Neural cell (in vitro differentiated cells): ENCODE measurements at regions not wholly inside any gene's neighbourhood (a gene's known extent, or its start where the extent isn't known, plus 50 kb on each side); places are given as distances from the start of the nearest gene placed in this dataset.

Experiments
- EP300 ChIP-seq: fragments of 450-650 bp; conservative IDR thresholded peaks from 2 replicates; pipeline ENCODE4 v1.6.1; 2014; ENCODE audit warnings: antibody characterized with exemption, mild to moderate bottlenecking, moderate library complexity; ENCODE audit not compliant: poor library complexity, severe bottlenecking
- EZH2 ChIP-seq: fragments of 200-600, 300-800 bp; shearing (Covaris generic), sonication (generic); IDR thresholded peaks from 2 replicates; pipeline ENCODE4 v1.6.1; 2014; ENCODE audit warnings: antibody characterized with exemption, low read length, borderline replicate concordance, mild to moderate bottlenecking; ENCODE audit not compliant: insufficient read depth, poor library complexity, severe bottlenecking
- POLR2AphosphoS5 ChIP-seq: IDR thresholded peaks from 2 replicates; pipeline ENCODE4 v1.6.1; 2012
- SMC3 ChIP-seq: fragments of 450-650 bp; conservative IDR thresholded peaks from 2 replicates; pipeline ENCODE4 v1.6.1; 2014; ENCODE audit warnings: antibody characterized with exemption, mild to moderate bottlenecking, moderate library complexity; ENCODE audit not compliant: poor library complexity
- TF ChIP-seq, protein P1 (sequence below): fragments of 450-650 bp; IDR thresholded peaks from 2 replicates; pipeline ENCODE4 v1.5.1; 2014; ENCODE audit warnings: antibody characterized with exemption, mild to moderate bottlenecking, moderate library complexity; ENCODE audit not compliant: poor library complexity, severe bottlenecking
- TF ChIP-seq, protein P2 (sequence below): IDR thresholded peaks from 2 replicates; pipeline ENCODE4 v1.6.1; 2012; ENCODE audit warnings: borderline replicate concordance

DNA sequence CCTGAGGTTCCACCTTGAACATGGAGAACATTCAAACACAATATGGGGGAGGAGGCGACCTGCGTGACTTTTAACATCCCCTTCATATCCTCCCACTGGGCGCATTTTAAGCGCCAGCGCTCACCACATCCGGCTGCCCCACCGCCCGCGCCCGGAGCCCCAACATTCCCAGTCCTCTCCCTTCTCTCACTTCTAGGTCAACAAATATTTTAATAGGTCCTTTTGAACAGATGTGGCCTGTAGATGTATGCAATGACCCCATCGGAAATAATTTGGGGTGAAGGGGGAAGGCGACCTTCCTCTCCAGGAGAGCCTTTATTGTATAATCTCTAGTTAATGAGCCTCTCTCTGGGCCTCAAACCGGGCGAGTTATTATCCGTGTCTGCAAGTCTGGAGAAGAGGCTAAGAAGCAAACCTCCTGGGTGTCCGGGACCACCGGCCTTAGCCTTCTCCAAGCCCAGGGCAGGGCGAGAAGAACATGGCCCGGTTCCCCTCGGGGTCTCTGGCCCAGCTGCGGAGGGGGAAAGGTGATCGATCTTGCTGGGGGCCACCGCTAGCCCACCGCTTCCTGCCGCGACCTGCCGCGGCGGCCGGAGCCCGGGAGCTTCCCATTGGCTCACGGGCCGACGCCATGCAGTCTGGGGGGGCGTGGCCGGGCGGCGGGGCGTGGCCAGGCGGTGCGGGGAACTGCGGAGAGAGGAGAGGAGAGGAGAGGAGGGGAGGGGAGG lies 83.2 kb upstream of the HMGA2 start:
- TF ChIP-seq EZH2 (no peak), EP300 (no peak), POLR2AphosphoS5 (no peak), SMC3 (no peak)
- TF ChIP-seq, protein P1, sequence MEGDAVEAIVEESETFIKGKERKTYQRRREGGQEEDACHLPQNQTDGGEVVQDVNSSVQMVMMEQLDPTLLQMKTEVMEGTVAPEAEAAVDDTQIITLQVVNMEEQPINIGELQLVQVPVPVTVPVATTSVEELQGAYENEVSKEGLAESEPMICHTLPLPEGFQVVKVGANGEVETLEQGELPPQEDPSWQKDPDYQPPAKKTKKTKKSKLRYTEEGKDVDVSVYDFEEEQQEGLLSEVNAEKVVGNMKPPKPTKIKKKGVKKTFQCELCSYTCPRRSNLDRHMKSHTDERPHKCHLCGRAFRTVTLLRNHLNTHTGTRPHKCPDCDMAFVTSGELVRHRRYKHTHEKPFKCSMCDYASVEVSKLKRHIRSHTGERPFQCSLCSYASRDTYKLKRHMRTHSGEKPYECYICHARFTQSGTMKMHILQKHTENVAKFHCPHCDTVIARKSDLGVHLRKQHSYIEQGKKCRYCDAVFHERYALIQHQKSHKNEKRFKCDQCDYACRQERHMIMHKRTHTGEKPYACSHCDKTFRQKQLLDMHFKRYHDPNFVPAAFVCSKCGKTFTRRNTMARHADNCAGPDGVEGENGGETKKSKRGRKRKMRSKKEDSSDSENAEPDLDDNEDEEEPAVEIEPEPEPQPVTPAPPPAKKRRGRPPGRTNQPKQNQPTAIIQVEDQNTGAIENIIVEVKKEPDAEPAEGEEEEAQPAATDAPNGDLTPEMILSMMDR: no peak
- TF ChIP-seq, protein P2, sequence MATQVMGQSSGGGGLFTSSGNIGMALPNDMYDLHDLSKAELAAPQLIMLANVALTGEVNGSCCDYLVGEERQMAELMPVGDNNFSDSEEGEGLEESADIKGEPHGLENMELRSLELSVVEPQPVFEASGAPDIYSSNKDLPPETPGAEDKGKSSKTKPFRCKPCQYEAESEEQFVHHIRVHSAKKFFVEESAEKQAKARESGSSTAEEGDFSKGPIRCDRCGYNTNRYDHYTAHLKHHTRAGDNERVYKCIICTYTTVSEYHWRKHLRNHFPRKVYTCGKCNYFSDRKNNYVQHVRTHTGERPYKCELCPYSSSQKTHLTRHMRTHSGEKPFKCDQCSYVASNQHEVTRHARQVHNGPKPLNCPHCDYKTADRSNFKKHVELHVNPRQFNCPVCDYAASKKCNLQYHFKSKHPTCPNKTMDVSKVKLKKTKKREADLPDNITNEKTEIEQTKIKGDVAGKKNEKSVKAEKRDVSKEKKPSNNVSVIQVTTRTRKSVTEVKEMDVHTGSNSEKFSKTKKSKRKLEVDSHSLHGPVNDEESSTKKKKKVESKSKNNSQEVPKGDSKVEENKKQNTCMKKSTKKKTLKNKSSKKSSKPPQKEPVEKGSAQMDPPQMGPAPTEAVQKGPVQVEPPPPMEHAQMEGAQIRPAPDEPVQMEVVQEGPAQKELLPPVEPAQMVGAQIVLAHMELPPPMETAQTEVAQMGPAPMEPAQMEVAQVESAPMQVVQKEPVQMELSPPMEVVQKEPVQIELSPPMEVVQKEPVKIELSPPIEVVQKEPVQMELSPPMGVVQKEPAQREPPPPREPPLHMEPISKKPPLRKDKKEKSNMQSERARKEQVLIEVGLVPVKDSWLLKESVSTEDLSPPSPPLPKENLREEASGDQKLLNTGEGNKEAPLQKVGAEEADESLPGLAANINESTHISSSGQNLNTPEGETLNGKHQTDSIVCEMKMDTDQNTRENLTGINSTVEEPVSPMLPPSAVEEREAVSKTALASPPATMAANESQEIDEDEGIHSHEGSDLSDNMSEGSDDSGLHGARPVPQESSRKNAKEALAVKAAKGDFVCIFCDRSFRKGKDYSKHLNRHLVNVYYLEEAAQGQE: no peak
